SHP77 (cell line): ENCODE measurements at regions not wholly inside any gene's neighbourhood (a gene's known extent, or its start where the extent isn't known, plus 50 kb on each side); places are given as distances from the start of the nearest gene placed in this dataset.

ENCODE experiments used
- DNase-seq, 2 experiments: peaks; one replicate each; lab custom pipeline; 2025; lab: John Stamatoyannopoulos, UW

- DNase-seq, result no peak
Measured at GRCh38 chr12:4858386-4858785, 51.3 kb upstream of the KCNA1 start.

DNA sequence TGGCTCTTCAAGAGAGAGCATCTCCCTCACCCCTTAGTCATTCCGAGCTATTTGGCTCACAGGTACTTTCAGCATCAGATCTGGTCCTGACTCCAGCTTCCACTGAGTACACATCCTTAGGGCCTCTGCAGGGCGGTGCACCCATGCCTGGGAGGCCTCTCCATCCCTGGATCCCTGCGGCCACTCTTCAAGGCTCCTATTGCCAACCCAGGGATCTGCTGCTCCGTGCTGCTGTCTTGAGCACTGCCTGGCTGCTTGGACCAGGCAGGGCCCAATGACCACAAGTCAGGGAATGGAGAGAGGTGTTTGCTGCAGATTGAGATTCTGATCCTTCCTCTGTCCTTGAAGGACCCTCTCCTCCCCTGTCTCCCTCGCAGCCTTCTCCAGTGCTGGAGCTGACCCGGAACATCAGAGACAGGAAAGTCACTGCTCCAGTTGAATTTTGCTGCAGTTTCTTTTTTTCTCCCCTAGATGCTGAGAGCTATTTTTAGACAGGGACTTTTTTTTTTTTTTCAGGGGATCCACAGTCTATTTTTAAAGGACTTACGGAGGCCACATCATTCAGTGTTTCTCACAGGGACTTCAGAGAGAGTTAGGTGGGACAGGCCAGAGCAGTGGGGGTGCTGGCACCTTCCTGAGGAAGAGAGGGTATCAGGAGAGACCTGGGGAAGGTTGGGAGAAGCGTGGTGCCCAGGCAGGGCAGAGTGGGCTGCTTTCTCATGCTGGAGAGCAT is 50.1 kb upstream of the KCNA1 start:
- no peak for DNase-seq
